Hematopoietic multipotent progenitor cell treated with erythropoietin and hydrocortisone succinate and interleukin-3 and kit ligand, for 4 days (in vitro differentiated cells): ENCODE measurements at regions not wholly inside any gene's neighbourhood (a gene's known extent, or its start where the extent isn't known, plus 50 kb on each side); places are given as distances from the start of the nearest gene placed in this dataset.
"Not testable (repeated sequence)": the region's sequence is repeated elsewhere in the genome, so short reads cannot be mapped to it uniquely, and the experiment has no call there.

Experiments used
- DNase-seq: peaks from one replicate; pipeline ENCODE4 v3.0.0-alpha.2; 2015

DNA sequence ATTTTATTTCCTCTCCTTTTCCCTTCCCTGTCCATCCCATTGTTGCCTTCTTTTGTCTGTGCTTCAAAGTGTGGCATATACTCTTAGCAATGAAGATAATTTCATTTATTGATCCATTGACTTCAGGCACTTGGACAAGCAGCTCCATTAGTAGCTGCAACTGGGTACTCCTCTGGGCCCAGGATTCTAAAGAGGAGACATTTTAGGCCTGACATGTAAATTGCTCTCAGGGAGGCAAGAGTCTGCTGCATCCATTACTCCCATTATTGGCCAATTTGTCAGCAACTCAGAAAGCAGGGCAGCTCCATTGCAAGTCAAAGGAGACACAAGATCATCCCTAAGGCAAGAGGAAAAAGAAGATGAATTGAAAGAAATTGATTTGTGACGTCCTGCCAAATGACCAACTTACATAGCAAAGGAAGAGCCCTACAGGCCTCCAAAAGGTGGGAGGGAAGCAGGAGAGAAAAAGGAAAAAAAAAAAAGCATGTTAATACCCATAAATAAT, 1094.1 kb upstream of the FLRT2 start:
- no peak for DNase-seq

- DNase-seq, result no peak
These were observed 1093.4 kb upstream of the FLRT2 start for GRCh38 chr14:84436528-84436927.

GRCh38 chr14:84442521-84442920, 1087.4 kb upstream of the FLRT2 start:
- DNase-seq, result no peak

DNA sequence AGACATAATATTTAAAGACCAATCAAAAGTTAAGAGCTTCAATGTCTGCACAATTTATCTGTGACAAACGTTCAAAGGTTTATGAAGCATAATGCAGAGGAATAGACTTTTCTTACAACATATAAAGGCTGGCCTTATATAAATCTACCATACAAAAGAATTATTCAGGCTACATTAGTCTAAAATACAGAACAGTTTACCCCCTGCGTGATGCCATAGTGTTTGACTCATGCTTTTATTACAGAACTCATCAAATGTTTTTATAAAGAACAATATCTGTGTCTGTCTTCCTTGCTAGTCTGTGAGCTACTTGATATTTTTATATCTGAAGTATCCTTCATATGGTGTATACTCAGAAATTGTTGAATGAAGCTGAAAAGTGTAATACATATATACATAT, 1084.5 kb upstream of the FLRT2 start:
- DNase-seq, result no peak

- no peak for DNase-seq
These were observed 1083.7 kb upstream of the FLRT2 start for GRCh38 chr14:84446250-84446649.

GRCh38 chr14:84453307-84453950, 1076.5 kb upstream of the FLRT2 start:
- DNase-seq, result no peak

GRCh38 chr14:84454114-84454513, 1075.8 kb upstream of the FLRT2 start:
- DNase-seq, result no peak

DNA sequence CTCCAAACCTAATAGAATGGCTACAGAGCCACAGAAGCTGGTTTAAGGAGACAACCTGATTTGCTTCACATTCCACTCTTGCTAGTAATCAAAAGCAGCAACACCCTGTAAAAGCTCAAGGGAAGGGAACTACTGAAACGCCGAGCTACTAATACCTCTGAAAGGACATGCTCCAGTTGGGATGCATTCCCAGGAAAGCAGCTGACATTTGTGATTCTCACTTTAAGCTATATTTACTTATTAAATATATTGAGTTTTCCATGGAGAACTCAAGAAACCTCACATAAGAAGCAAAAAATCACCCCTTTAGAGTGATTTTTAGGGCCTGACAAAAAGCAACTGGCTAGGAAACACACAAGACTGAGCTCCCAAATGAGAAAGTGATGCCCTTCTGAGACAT, 1073.0 kb upstream of the FLRT2 start:
- DNase-seq, result no peak

DNA sequence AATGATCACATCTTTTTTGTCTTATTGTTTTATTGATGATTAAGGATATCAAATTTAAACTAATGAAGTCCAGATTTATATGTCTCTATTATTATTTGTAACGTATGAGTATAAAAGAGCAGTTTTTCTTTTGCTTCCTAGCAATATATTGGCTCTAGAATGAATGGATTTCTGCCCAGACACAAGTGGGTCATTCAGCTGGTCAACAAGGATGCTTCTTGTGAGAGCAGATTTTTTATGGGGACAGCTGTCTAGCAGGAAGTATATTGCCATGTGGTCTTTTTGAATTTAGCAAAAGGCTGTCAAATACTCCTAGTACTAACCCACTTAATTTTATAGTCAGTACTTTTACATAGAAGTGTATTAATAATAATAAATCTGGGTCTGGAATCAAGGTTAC, 1071.1 kb upstream of the FLRT2 start:
- no peak for DNase-seq

- no peak for DNase-seq
These were observed 1064.1 kb upstream of the FLRT2 start for GRCh38 chr14:84465880-84466279.

DNA sequence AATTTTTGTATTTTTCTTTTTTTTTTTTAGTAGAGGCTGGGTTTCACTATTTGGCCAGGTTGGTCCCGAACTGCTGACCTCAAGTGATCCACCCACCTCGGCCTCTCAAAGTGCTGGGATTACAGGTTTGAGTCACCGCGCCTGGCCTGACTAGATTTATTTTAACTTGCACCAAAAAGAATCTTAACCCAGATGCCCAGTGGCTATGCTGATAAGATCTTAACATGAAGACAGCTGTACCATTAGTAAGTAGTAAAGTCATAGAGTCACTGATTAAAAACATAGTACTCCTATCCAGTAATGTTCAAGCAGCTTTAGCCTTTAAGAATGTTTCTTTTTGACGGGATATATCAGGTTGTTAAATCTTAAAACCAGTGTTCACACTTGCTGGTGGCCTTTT, 1061.8 kb upstream of the FLRT2 start:
- DNase-seq, result no peak

DNA sequence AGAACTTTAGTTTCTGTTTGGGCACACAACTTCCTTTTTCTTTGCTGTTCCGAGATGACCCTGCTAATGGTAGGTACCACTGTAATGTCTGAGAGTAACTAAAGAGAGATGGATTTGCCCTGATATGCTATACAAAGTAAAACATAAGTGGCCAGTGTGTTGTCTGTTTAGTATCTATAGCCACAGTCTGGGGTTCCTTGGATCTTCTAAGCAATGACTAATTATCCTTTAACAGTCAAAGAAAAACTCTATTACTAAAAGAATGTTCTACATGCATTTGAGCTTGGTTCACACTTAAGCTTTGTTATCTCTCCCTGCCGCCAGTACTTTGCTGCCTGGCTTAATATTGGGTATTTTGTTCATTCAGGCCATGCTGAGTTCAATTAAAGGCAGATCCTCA, 1051.9 kb upstream of the FLRT2 start:
- no peak for DNase-seq

DNA sequence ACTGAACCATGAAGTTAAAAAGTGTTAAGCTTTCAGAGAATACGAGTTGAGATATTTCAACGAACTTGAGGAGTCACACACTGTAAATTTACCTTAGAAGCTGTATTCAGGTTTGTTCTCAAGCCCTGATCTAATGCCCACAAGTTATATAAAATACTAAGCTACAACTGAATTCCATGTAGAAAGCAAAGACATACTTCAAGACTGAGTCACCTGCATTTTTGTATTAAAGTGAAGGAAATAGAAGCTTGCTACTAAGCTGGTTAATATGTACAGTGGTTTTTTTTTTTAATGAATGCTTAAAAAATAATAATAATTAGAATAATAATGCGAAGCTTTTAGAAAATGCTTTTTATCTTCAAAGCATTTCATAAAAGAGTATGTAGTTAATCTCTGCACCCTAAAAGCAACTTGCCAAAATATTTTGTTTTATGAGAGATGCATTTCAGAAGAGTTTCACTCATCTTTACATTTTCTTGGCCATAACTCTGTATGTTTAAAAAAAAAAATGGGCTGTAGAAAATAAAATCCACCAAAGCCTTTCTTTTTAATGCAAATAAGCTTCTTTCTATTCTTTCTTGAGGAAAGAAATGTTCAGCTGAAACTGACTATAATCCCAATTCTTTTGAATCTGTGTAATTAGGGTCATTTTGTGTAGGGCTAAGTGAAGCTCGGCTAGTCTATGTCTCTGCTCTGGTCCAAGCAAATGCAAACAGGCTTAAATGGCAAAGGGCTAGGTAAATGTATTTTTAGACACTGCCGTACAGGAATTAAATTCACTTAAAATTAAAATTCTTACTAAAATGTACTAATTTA, 1047.5 kb upstream of the FLRT2 start:
- DNase-seq, result no peak

- no peak for DNase-seq
These were observed 1046.9 kb upstream of the FLRT2 start for GRCh38 chr14:84483072-84483420.

GRCh38 chr14:84484243-84484642, 1045.7 kb upstream of the FLRT2 start:
- DNase-seq, result not testable (repeated sequence)

DNA sequence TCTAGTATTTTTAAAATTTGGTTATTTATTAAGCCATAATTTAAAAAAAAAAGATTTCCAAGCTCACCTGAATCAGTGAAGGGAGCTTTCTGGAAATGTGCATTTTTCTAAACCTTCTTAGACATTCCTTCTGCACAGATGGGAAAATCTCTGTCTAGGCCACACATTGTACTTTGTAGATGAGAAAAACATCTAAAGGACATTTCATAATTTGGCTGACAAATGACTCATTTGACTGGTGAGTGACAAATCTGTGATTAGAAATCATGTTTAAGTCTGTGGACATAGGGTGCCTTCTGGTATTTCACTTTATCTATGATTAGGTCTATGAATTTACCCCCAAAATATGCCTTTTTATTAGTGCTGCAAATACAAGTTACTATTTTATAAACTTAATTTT, 1044.9 kb upstream of the FLRT2 start:
- no peak for DNase-seq

DNA sequence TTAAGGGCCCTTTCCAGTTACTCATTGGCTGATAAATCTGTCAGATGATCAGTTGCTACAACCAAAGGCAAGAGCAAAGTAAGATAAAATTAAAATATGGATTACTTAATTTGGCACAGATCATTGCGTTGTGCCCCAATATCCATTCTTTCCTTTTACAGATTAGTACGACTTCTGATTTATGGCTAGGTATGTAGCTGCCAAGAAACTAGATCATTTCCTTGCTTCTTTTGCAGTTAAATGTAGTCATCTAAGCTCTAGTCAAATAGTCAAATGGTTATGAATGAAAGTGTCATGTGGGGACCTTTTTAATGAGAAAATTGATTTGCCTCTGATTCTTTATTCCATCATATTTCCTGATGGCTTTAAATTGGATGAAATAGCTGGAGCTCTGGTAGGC, 1039.9 kb upstream of the FLRT2 start:
- DNase-seq, result no peak

DNA sequence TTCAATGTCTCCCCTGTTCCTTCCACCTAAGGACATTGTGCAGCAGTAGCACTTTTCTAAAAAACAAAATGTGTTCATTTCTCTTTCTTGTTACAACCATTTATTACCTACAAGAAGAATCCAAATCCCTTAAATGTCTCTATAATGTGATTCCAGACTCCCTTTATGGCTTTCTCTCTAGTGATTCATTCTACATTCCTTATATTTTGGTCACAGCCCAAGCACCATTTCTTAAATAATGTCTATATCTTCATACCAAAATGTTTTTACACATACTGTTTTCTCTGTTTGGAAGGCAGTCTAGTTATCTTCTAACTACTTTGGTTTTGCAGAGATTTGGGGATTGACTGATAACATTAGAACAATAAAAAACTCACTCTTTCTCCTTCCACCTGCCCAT, 1037.3 kb upstream of the FLRT2 start:
- DNase-seq, result no peak

GRCh38 chr14:84493779-84494178, 1036.2 kb upstream of the FLRT2 start:
- no peak for DNase-seq

- DNase-seq, result no peak
These were observed 1033.3 kb upstream of the FLRT2 start for GRCh38 chr14:84496677-84497076.

DNA sequence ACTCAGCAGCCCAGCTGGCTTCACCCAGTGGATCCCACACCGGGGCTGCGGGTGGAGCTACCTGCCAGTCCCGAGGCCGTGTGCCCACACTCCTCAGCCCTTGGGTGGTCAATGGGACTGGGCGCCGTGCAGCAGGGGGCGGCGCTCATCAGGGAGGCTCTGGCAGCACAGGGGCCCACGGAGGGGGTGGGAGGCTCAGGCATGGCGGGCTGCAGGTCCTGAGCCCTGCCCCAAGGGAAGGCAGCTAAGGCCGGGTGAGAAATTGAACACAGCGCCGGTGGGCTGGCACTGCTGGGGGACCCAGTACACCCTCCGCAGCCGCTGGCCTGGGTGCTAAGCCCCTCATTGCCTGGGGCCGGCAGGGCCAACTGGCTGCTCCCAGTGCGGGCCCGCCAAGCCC, 1017.1 kb upstream of the FLRT2 start:
- not testable (repeated sequence) for DNase-seq

DNA sequence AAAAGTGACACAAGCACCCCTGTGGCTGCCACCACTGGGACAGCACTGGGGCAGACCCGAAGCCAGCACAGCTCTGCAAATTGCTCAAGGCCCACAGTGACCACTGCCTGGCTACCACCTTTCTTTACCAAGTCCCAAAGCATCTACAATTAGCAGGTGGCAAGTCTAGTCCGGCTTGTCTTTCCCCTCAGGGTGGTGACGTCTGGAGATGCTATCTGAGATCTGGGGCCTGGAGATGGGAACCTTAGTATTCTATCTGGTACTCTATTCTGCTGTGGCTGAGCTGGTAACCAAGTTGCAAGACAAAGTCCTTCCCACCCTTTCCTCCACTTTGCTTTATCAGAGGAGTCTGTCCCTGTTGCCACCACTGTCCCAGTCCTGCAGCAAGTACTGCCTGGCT, 1010.1 kb upstream of the FLRT2 start:
- no peak for DNase-seq

GRCh38 chr14:84520711-84521338, 1009.1 kb upstream of the FLRT2 start:
- no peak for DNase-seq

DNA sequence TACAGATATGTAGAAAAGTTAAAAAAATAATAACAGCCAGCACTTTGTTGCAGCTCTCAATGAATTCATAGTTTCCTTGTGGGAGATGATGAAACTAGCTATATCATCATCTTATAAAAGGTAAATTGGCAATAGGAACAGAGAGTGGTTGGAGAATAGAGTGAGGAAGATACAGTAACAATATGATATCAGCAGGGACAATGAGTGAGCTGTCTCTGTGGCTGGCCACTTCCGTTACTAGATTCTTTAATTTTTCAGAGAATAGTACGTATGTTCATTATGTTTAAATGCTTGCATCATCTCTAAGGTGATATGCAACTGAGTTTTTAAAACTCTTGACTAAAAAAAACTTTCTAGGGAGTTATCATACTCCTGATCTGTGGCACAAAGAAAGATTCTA, 1006.2 kb upstream of the FLRT2 start:
- DNase-seq, result no peak
